H1 (cell line): ENCODE measurements at regions not wholly inside any gene's neighbourhood (a gene's known extent, or its start where the extent isn't known, plus 50 kb on each side); places are given as distances from the start of the nearest gene placed in this dataset.
A peak's percentile ranks its signal among the peaks of the same experiment; 100 is the strongest.

Experiments
- CTCF ChIA-PET: fragments of 300-600 bp; sonication (Branson Sonifier 250); formaldehyde crosslinking; loops from one replicate; lab custom pipeline; 2021; ENCODE audit not compliant: partially characterized antibody; lab: Charles Lee
- POLR2A ChIA-PET: fragments of 300-600 bp; sonication (Branson Sonifier 250); formaldehyde crosslinking; loops from one replicate; lab custom pipeline; 2021; ENCODE audit warnings: inconsistent platforms; ENCODE audit not compliant: partially characterized antibody; lab: Charles Lee
- DNase-seq, 2 experiments: peaks; one replicate each; pipeline versions ENCODE4 v3.0.0 to v3.0.0-alpha.2; 2010 to 2022; ENCODE audit warnings: low spot score in 2 of 2, low read depth in 1 of 2, mixed read lengths in 1 of 2
- FAIRE-seq: peaks from 2 replicates; lab custom pipeline; 2011; peaks lifted over from hg19 to GRCh38; lab: Jason Lieb, UNC
- H2AFZ ChIP-seq: 2 replicates; pipeline ENCODE4 v1.8.1; 2012; ENCODE audit warnings: low read length, inconsistent platforms
- H2AK5ac ChIP-seq: 2 replicates; pipeline ENCODE4 v1.6.1; 2013; ENCODE audit warnings: low read depth, low read length
- H2BK120ac ChIP-seq: replicated peaks from 2 replicates; pipeline ENCODE3; 2013; ENCODE audit warnings: low read depth, low read length, inconsistent platforms
- H2BK12ac ChIP-seq: 2 replicates; pipeline ENCODE4 v1.6.1; 2013; ENCODE audit warnings: low read depth, low read length
- H2BK15ac ChIP-seq: 2 replicates; pipeline ENCODE4 v1.6.1; 2013; ENCODE audit warnings: low read length
- H2BK20ac ChIP-seq: 2 replicates; pipeline ENCODE4 v1.6.1; 2013; ENCODE audit warnings: low read length
- H2BK5ac ChIP-seq: 2 replicates; pipeline ENCODE4 v1.6.1; 2013; ENCODE audit warnings: low read depth, low read length
- H3K14ac ChIP-seq: 2 replicates; pipeline ENCODE4 v1.6.1; 2013; ENCODE audit warnings: inconsistent platforms; ENCODE audit not compliant: insufficient read length
- H3K18ac ChIP-seq: 2 replicates; pipeline ENCODE4 v1.6.1; 2013; ENCODE audit warnings: low read length; ENCODE audit errors: extremely low read depth
- H3K23ac ChIP-seq: 2 replicates; pipeline ENCODE4 v1.6.1; 2013; ENCODE audit warnings: inconsistent platforms; ENCODE audit not compliant: insufficient read length
- H3K23me2 ChIP-seq: 2 replicates; pipeline ENCODE4 v1.6.1; 2013; ENCODE audit warnings: low read depth, low read length
- H3K27ac ChIP-seq: 2 replicates; pipeline ENCODE4 v1.6.1; 2011; ENCODE audit warnings: low read depth, low read length, inconsistent platforms
- H3K27me3 ChIP-seq, 4 experiments: replicated peaks in 1 of 4; 1 replicate in 1 of 4; 2 replicates in 3 of 4; pipeline versions ENCODE4 v1.6.1 to v1.8.1; 2011 to 2013; ENCODE audit warnings: low read length in 3 of 4, mild to moderate bottlenecking in 3 of 4, inconsistent platforms in 2 of 4, mixed read lengths in 2 of 4, moderate library complexity in 1 of 4; ENCODE audit not compliant: control insufficient read depth in 3 of 4, insufficient read depth in 3 of 4; ENCODE audit errors: extremely low read depth in 1 of 4
- H3K36me3 ChIP-seq, 4 experiments: 2 replicates each; pipeline versions ENCODE4 v1.6.1 to v1.8.1; 2011 to 2013; ENCODE audit warnings: mild to moderate bottlenecking in 4 of 4, low read length in 3 of 4, moderate library complexity in 2 of 4, control low read depth in 1 of 4, inconsistent platforms in 1 of 4; ENCODE audit not compliant: insufficient read depth in 4 of 4, control insufficient read depth in 2 of 4
- H3K4ac ChIP-seq: replicated peaks from 2 replicates; pipeline ENCODE3; 2013; ENCODE audit warnings: low read length, low read depth, mixed read lengths, inconsistent platforms; ENCODE audit not compliant: insufficient read length
- H3K4me1 ChIP-seq, 4 experiments: replicated peaks in 1 of 4; 1 replicate in 1 of 4; 2 replicates in 3 of 4; pipeline versions ENCODE4 v1.6.1 to v1.8.1; 2011 to 2013; ENCODE audit warnings: low read length in 3 of 4, inconsistent platforms in 2 of 4, mixed read lengths in 1 of 4; ENCODE audit not compliant: insufficient read depth in 4 of 4, control insufficient read depth in 3 of 4
- H3K4me2 ChIP-seq, 2 experiments: 2 replicates each; pipeline versions ENCODE4 v1.6.1 to v1.8.1; 2011 to 2013; ENCODE audit warnings: low read depth in 2 of 2, low read length in 2 of 2, control low read depth in 1 of 2, inconsistent platforms in 1 of 2, mild to moderate bottlenecking in 1 of 2; ENCODE audit not compliant: insufficient read depth in 1 of 2
- H3K4me3 ChIP-seq, 4 experiments: fragments of 200-600, 300-600 bp in 1 of 4; sonication (generic), shearing (Covaris generic), sonication (Bioruptor Twin) in 1 of 4; 2 replicates each; pipeline versions ENCODE4 v1.5.1 to v1.8.1; 2011 to 2016; ENCODE audit warnings: low read length in 4 of 4, low read depth in 3 of 4, control low read depth in 2 of 4, inconsistent platforms in 2 of 4, mild to moderate bottlenecking in 2 of 4, mixed read lengths in 1 of 4, moderate library complexity in 1 of 4; ENCODE audit not compliant: insufficient read depth in 2 of 4; ENCODE audit errors: extremely low read depth in 1 of 4
- H3K56ac ChIP-seq: replicated peaks from 2 replicates; pipeline ENCODE3; 2013; ENCODE audit warnings: low read depth, mild to moderate bottlenecking, mixed read lengths, low read length, inconsistent platforms; ENCODE audit not compliant: insufficient read length
- H3K79me1 ChIP-seq: 2 replicates; pipeline ENCODE4 v1.6.1; 2013; ENCODE audit warnings: low read depth, low read length, control low read depth
- H3K79me2 ChIP-seq, 2 experiments: 2 replicates each; pipeline versions ENCODE4 v1.6.1 to v1.8.1; 2012 to 2013; ENCODE audit warnings: low read length in 2 of 2, mild to moderate bottlenecking in 2 of 2, inconsistent platforms in 1 of 2; ENCODE audit not compliant: insufficient read depth in 2 of 2, control insufficient read depth in 1 of 2
- H3K9ac ChIP-seq, 4 experiments: replicated peaks in 1 of 4; 1 replicate in 1 of 4; 2 replicates in 3 of 4; pipeline versions ENCODE4 v1.6.1 to v1.8.1; 2011 to 2013; ENCODE audit warnings: low read depth in 3 of 4, low read length in 3 of 4, control low read depth in 2 of 4, mild to moderate bottlenecking in 2 of 4, moderate library complexity in 2 of 4, inconsistent platforms in 1 of 4; ENCODE audit errors: extremely low read depth in 1 of 4
- H3K9me3 ChIP-seq, 2 experiments: 2 replicates each; pipeline versions ENCODE4 v1.6.1 to v1.8.1; 2012 to 2013; ENCODE audit warnings: mild to moderate bottlenecking in 2 of 2, moderate library complexity in 2 of 2, control low read depth in 1 of 2, inconsistent platforms in 1 of 2, low read depth in 1 of 2, low read length in 1 of 2, mixed read lengths in 1 of 2; ENCODE audit not compliant: insufficient read depth in 2 of 2
- H4K20me1 ChIP-seq, 2 experiments: replicated peaks in 1 of 2; 2 replicates each; pipeline versions ENCODE3 to v1.8.1; 2011 to 2013; ENCODE audit warnings: inconsistent platforms in 2 of 2, low read length in 2 of 2, mild to moderate bottlenecking in 1 of 2; ENCODE audit not compliant: insufficient read depth in 2 of 2, control insufficient read depth in 1 of 2
- H4K5ac ChIP-seq: 2 replicates; pipeline ENCODE4 v1.6.1; 2013; ENCODE audit warnings: low read length, low read depth, mixed read lengths, inconsistent platforms; ENCODE audit not compliant: insufficient read length
- H4K8ac ChIP-seq: 2 replicates; pipeline ENCODE4 v1.8.0; 2013; ENCODE audit warnings: mild to moderate bottlenecking, moderate library complexity, low read length, inconsistent platforms; ENCODE audit not compliant: insufficient read depth; ENCODE audit errors: extremely low read depth
- H4K91ac ChIP-seq: replicated peaks from 2 replicates; pipeline ENCODE3; 2013; ENCODE audit warnings: low read length, mixed read lengths, inconsistent platforms; ENCODE audit not compliant: insufficient read length
- CHD2 ChIP-seq: IDR thresholded peaks from 2 replicates; pipeline ENCODE4 v1.6.1; 2012; ENCODE audit warnings: low read length, improper control_type of control experiment
- JUND ChIP-seq: IDR thresholded peaks from 2 replicates; pipeline ENCODE4 v1.6.1; 2011; ENCODE audit warnings: mild to moderate bottlenecking, improper control_type of control experiment, low read length
- KDM4A ChIP-seq: IDR thresholded peaks from one replicate; pipeline ENCODE4 v1.7.1; 2012; ENCODE audit warnings: low read depth, mild to moderate bottlenecking, moderate library complexity, low read length, inconsistent platforms; ENCODE audit not compliant: severe bottlenecking
- POU5F1 ChIP-seq: IDR thresholded peaks from 2 replicates; pipeline ENCODE4 v1.6.1; 2011; ENCODE audit warnings: low read depth, mild to moderate bottlenecking, low read length, moderate library complexity
- RFX5 ChIP-seq: IDR thresholded peaks from 2 replicates; pipeline ENCODE4 v1.6.1; 2011; ENCODE audit warnings: low read depth, low read length, improper control_type of control experiment, borderline replicate concordance
- SIN3A ChIP-seq, 2 experiments: IDR thresholded peaks in 1 of 2; conservative IDR thresholded peaks in 1 of 2; 2 replicates each; pipeline ENCODE4 v1.6.1; 2011 to 2012; ENCODE audit warnings: low read length in 2 of 2, improper control_type of control experiment in 1 of 2, low read depth in 1 of 2, mild to moderate bottlenecking in 1 of 2
- SUZ12 ChIP-seq: fragments of 200-600 bp; sonication (generic); IDR thresholded peaks from 2 replicates; pipeline ENCODE4 v1.6.1; 2012; ENCODE audit warnings: mild to moderate bottlenecking, inconsistent platforms, low read length, moderate library complexity, mixed read lengths
- TAF1 ChIP-seq: IDR thresholded peaks from 2 replicates; pipeline ENCODE4 v1.6.1; 2011; ENCODE audit warnings: mild to moderate bottlenecking, low read depth, low read length
- USF2 ChIP-seq: IDR thresholded peaks from 2 replicates; pipeline ENCODE4 v1.6.1; 2011; ENCODE audit warnings: low read length, improper control_type of control experiment
- YY1 ChIP-seq: IDR thresholded peaks from 2 replicates; pipeline ENCODE4 v1.6.1; 2011; ENCODE audit warnings: low read depth, mild to moderate bottlenecking, low read length
- WGBS, 2 experiments: shearing (Covaris generic) in 1 of 2; methylation state at CpG; one replicate each; pipeline versions ENCODE4 v1.1.6 to v1.1.7; 2013 to 2015; ENCODE audit warnings: low lambda C conversion rate in 2 of 2, mixed read lengths in 2 of 2, inconsistent platforms in 1 of 2, low coverage in 1 of 2, missing lambda C conversion rate in 1 of 2; ENCODE audit not compliant: insufficient replicate concordance in 2 of 2, insufficient coverage in 1 of 2, insufficient read length in 1 of 2; ENCODE audit errors: extremely low coverage in 1 of 2, missing lambda C conversion rate in 1 of 2; 5-methylcytosine and 5-hydroxymethylcytosine counted together

GRCh38 chr7:26100406-26101339 lies 51.3 kb upstream of the NFE2L3 start:
- CTCF ChIA-PET, result interaction anchor here (0.7 to 7.3 kb wide), 9 partner anchors 10 to 208 kb away, joined by 3 to 53 read pairs (median 4); no protein-coding TSS in a partner anchor
- peak overlapping the region; percentile 89 for H2AFZ ChIP-seq
- H3K4me3 ChIP-seq, result no peak overlapping the region
- no peak for TF ChIP-seq RFX5
- no peak for TF ChIP-seq YY1
- TF ChIP-seq TAF1, result no peak
- TF ChIP-seq CHD2, result no peak
- no peak for TF ChIP-seq KDM4A
- TF ChIP-seq JUND, result no peak
- no peak for TF ChIP-seq SUZ12
- no peak for TF ChIP-seq USF2
- no peak for TF ChIP-seq SIN3A (conservative IDR thresholded peaks at IDR 0.05 in 1 of 2, IDR thresholded peaks at IDR 0.05 in 1 of 2; ENCODE audit: low read depth in 1 of 2, low read length in 2 of 2)
- TF ChIP-seq POU5F1, result no peak

More at GRCh38 chr7:26100406-26101339, 51.3 kb upstream of the NFE2L3 start:
- peak overlapping the region; percentile 97 for H2BK12ac ChIP-seq
- no peaks in the 10 kb centered on the region for H3K79me1 ChIP-seq
- no peaks in the 10 kb centered on the region for H3K23me2 ChIP-seq
- no peak for FAIRE-seq
- H3K56ac ChIP-seq, result no peak overlapping the region
- peak overlapping the region; percentile 53; the same call in 1 of the 2 replicates for H3K27ac ChIP-seq
- peak overlapping the region in 1 of 2 experiments; percentile 38; a peak in 1 of 4 replicates for H3K4me2 ChIP-seq
- H2BK120ac ChIP-seq, result no peak overlapping the region
- H2BK20ac ChIP-seq, result no peak overlapping the region; the same call in 1 of the 2 replicates
- H2BK15ac ChIP-seq, result no peak overlapping the region
- peak overlapping the region; percentile 77 for H4K91ac ChIP-seq
- no peaks in the 10 kb centered on the region for H3K36me3 ChIP-seq
- no peak overlapping the region for H3K4ac ChIP-seq
- no peaks in the 10 kb centered on the region for H4K20me1 ChIP-seq
- no peak overlapping the region for H4K8ac ChIP-seq
- H3K23ac ChIP-seq, result no peak overlapping the region
- 83% methylated on average over 17 of the region's 17 CpGs; no CpG with 5 or more reads in 1 of the 2 experiments for WGBS, 2 experiments
- peak overlapping the region; percentile 89; the same call in 1 of the 2 replicates for H2BK5ac ChIP-seq
- POLR2A ChIA-PET, result interaction anchor here (0.7 to 2.8 kb wide), 10 partner anchors 8 to 208 kb away, joined by 3 to 19 read pairs (median 4); partner anchors contain the start of genes CBX3, HNRNPA2B1 and NFE2L3
- H3K79me2 ChIP-seq, result no peaks in the 10 kb centered on the region
- no peak for DNase-seq
- H3K4me1 ChIP-seq, result peaks cover 7 to 16% (median 12%) of the 10 kb centered on the region in 4 experiments
- no peak overlapping the region for H4K5ac ChIP-seq
- no peak overlapping the region for H3K9ac ChIP-seq
- H3K9me3 ChIP-seq, result no peaks in the 10 kb centered on the region
- no peaks in the 10 kb centered on the region for H3K27me3 ChIP-seq
- H3K18ac ChIP-seq, result no peak overlapping the region
- no peak overlapping the region for H2AK5ac ChIP-seq
- H3K14ac ChIP-seq, result no peak overlapping the region
